Brain microvascular endothelial cell (primary cell): ENCODE measurements at regions not wholly inside any gene's neighbourhood (a gene's known extent, or its start where the extent isn't known, plus 50 kb on each side); places are given as distances from the start of the nearest gene placed in this dataset.

Experiments used
- DNase-seq: peaks from one replicate; pipeline ENCODE4 v3.0.0-alpha.2; 2020
- H3K27ac ChIP-seq: fragments of 250-450 bp; sonication (Bioruptor Pico); 2 replicates; pipeline ENCODE4 v1.5.1; 2020; ENCODE audit warnings: mild to moderate bottlenecking, moderate library complexity
- H3K27me3 ChIP-seq: fragments of 250-450 bp; sonication (Bioruptor Pico); replicated peaks from 2 replicates; pipeline ENCODE4 v1.5.1; 2020; ENCODE audit warnings: mild to moderate bottlenecking
- H3K36me3 ChIP-seq: fragments of 250-450 bp; sonication (Bioruptor Pico); replicated peaks from 2 replicates; pipeline ENCODE4 v1.5.1; 2020; ENCODE audit warnings: mild to moderate bottlenecking
- H3K4me3 ChIP-seq: 2 replicates; pipeline ENCODE4 v1.5.1; 2011; ENCODE audit warnings: low read depth, mild to moderate bottlenecking, control low read depth, low read length, moderate library complexity
- in situ Hi-C: cut with HindIII; loops from 2 replicates; pipeline ENCODE4 v1.10.0; 2017; ENCODE audit warnings: low sequenced_read_pairs, low pct_ligation_motif_present
- TF ChIP-seq, protein P1 (sequence below): IDR thresholded peaks from 2 replicates; pipeline ENCODE4 v1.5.1; 2011; ENCODE audit warnings: low read depth, mild to moderate bottlenecking, moderate library complexity, low read length, control low read depth, inconsistent platforms; ENCODE audit errors: missing control alignments

DNA sequence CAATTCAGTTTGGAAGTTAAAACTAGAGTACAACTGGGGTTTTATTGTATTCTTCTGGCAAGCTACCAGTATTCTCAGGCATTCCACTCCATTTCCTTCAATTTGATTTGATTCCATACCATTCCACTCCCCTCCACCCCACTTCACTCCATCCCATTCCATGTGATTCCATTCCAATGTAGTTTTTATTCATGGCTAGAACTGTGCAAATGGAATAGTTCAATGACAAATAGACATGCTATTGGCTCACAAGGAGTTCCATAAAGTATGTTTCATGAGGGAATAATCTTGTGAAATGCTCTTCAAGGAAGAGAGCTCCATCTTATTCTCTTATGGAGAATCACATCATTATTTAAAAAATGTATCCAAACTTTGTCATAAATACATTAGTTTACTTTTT lies 285.0 kb upstream of the BMP2 start:
- no peaks in the 10 kb centered on the region for H3K27me3 ChIP-seq
- in situ Hi-C loops, result no loop called here
- no peak overlapping the region for H3K4me3 ChIP-seq
- no peak for DNase-seq
- no peaks in the 10 kb centered on the region for H3K36me3 ChIP-seq
- TF ChIP-seq, protein P1, sequence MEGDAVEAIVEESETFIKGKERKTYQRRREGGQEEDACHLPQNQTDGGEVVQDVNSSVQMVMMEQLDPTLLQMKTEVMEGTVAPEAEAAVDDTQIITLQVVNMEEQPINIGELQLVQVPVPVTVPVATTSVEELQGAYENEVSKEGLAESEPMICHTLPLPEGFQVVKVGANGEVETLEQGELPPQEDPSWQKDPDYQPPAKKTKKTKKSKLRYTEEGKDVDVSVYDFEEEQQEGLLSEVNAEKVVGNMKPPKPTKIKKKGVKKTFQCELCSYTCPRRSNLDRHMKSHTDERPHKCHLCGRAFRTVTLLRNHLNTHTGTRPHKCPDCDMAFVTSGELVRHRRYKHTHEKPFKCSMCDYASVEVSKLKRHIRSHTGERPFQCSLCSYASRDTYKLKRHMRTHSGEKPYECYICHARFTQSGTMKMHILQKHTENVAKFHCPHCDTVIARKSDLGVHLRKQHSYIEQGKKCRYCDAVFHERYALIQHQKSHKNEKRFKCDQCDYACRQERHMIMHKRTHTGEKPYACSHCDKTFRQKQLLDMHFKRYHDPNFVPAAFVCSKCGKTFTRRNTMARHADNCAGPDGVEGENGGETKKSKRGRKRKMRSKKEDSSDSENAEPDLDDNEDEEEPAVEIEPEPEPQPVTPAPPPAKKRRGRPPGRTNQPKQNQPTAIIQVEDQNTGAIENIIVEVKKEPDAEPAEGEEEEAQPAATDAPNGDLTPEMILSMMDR, result no peak
- no peak overlapping the region for H3K27ac ChIP-seq

DNA sequence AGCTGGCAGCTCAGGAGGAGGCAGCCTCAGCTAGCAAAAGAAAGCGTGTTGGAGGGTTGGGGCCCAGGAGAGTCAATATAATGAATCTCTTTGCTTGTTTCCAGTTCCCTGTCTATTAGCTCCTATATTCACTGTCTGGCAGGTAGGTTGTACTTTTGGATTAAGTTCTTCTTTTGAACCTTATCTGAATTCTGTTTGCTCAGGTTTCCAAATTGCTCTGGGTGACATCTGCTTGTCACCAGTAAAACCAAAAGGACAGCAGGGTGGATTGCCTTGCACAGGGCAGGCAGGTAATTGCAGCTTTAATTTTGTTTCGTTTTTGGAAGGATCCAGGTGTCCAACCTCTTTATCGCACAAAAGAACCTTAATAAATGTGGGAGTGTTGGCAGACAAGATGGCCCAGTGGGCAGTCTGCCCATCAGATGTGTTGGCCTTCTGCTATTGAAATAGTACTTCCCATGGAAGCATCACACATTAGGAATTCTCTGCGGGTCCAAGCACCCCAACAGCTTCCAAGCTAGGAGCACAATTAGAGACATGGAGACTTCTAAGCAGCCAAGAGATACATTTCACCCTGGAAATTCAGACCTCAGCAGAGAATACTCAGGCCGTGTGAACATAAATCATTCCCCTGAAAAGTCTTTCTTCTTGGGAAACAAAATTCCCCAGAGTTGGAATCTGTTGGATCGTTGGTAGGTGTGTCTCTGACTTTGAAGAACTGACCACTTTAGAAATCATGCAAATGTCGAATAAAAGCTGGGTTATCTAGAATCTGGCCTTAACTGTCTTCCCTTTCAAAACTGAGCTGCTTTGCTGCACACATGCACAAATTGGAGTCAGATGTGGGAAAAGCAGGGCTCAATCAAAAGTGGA lies 286.9 kb upstream of the BMP2 start:
- TF ChIP-seq, protein P1, result no peak
- H3K4me3 ChIP-seq, result no peak overlapping the region
- no peak for DNase-seq
- H3K27ac ChIP-seq, result no peak overlapping the region
- H3K36me3 ChIP-seq, result no peaks in the 10 kb centered on the region
- no peaks in the 10 kb centered on the region for H3K27me3 ChIP-seq
- in situ Hi-C loops, result no loop called here

DNA sequence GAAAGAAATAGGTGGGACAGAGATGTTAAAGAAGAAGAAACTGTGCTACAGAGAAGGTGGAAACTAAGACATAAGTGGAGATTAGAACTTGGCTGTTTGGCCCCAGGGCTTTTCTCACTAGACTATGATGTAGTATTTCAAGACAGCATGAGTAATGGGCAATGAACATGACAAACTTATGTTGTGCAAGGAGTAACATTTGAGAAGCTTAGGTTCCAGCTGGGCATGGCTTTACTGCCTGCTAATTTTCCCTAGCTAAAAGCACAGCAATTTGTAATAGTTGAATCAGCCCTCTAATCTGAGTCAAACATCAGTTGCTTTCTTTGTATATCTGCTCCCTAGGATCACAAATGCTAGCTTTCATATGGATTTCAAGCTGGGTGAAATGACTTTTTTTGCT lies 294.3 kb upstream of the BMP2 start:
- Histone ChIP-seq H3K27me3 (no peaks in the 10 kb centered on the region), H3K27ac (no peak overlapping the region), H3K4me3 (no peak overlapping the region), H3K36me3 (no peaks in the 10 kb centered on the region)
- in situ Hi-C loops, result no loop called here
- TF ChIP-seq, protein P1, result no peak
- DNase-seq, result peak; percentile 19

DNA sequence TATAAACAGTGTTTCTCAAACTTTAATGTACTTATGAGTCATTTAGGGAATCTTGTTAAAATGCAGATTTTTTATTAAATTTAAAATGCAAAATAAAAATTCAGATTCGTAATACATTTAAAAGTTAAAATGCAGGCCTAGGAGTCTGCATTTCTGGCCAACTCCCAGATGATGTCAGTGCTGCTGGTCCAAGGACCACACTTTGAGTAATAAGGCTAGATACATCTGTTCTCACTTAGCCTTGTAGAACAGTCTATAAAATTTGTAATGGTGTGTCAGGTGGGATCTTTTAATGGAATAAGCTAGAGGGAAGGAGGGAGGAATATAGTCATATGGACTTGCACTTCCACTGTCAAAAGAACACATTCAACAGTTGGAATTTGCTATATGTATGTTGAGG lies 295.6 kb upstream of the BMP2 start:
- H3K4me3 ChIP-seq, result no peak overlapping the region
- TF ChIP-seq, protein P1, result no peak
- DNase-seq, result no peak
- no peak overlapping the region for H3K27ac ChIP-seq
- in situ Hi-C loops, result no loop called here
- no peaks in the 10 kb centered on the region for H3K36me3 ChIP-seq
- no peaks in the 10 kb centered on the region for H3K27me3 ChIP-seq

- in situ Hi-C loops, result no loop called here
- TF ChIP-seq, protein P1, result no peak
- no peaks in the 10 kb centered on the region for H3K36me3 ChIP-seq
- H3K27me3 ChIP-seq, result no peaks in the 10 kb centered on the region
- H3K4me3 ChIP-seq, result no peak overlapping the region
- no peak overlapping the region for H3K27ac ChIP-seq
- no peak for DNase-seq
Measured at GRCh38 chr20:6471110-6471647, 296.3 kb upstream of the BMP2 start.
